Esophagus muscularis mucosa (tissue), 4 donors: ENCODE measurements at regions not wholly inside any gene's neighbourhood (a gene's known extent, or its start where the extent isn't known, plus 50 kb on each side); places are given as distances from the start of the nearest gene placed in this dataset.

Source experiments
- DNase-seq: peaks from one replicate; pipeline ENCODE4 v3.0.0-alpha.2; 2017; ENCODE audit errors: extremely low spot score
- H3K27ac ChIP-seq, 4 donors: fragments of 200-600 bp; sonication (generic); replicated peaks in 1 of 4; 1 replicate in 3 of 4; 2 replicates in 1 of 4; pipeline ENCODE4 v1.5.1; 2016 to 2019; ENCODE audit warnings: mild to moderate bottlenecking in 1 of 4
- H3K27me3 ChIP-seq, 4 donors: fragments of 200-600 bp; sonication (generic); one replicate each; pipeline versions ENCODE4 v1.5.1 to v1.6.0; 2016 to 2019
- H3K36me3 ChIP-seq, 4 donors: fragments of 200-600 bp; sonication (generic); one replicate each; pipeline ENCODE4 v1.5.1; 2016 to 2019
- H3K4me1 ChIP-seq, 4 donors: fragments of 200-600 bp; sonication (generic); one replicate each; pipeline ENCODE4 v1.5.1; 2016 to 2019
- H3K4me3 ChIP-seq, 4 donors: fragments of 200-600 bp; sonication (generic); 1 replicate in 2 of 4; 2 replicates in 2 of 4; pipeline ENCODE4 v1.5.1; 2016 to 2019; ENCODE audit warnings: mild to moderate bottlenecking in 4 of 4, moderate library complexity in 1 of 4
- H3K9me3 ChIP-seq, 4 donors: fragments of 200-600 bp; sonication (generic); 1 replicate in 3 of 4; 2 replicates in 1 of 4; pipeline ENCODE4 v1.5.1; 2016 to 2019
- EP300 ChIP-seq: sonication (generic); formaldehyde crosslinking; IDR thresholded peaks from one replicate; pipeline ENCODE4 v1.6.1; 2017; ENCODE audit warnings: antibody characterized with exemption
- POLR2A ChIP-seq: fragments of 450-650 bp; IDR thresholded peaks from one replicate; pipeline ENCODE4 v1.6.1; 2017; ENCODE audit warnings: antibody characterized with exemption, moderate library complexity, mild to moderate bottlenecking, low read depth
- POLR2AphosphoS5 ChIP-seq, 2 donors: sonication (generic); formaldehyde crosslinking; IDR thresholded peaks; one replicate each; pipeline ENCODE4 v1.6.1; 2017; ENCODE audit warnings: antibody characterized with exemption in 2 of 2
- WGBS: methylation state at CpG from one replicate; pipeline ENCODE4 v1.1.5; 2018; 5-methylcytosine and 5-hydroxymethylcytosine counted together
- intact Hi-C: fragments of 100-400 bp; cut with DNase I; formaldehyde crosslinking; loops from one replicate; pipeline ENCODE4 v1.15.1; 2023
- TF ChIP-seq, protein P1 (sequence below), 3 experiments: fragments of 200-600 bp in 2 of 3; fragments of 450-650 bp in 1 of 3; sonication (generic) in 2 of 3; IDR thresholded peaks; one replicate each; pipeline ENCODE4 v1.5.1; 2017 to 2019; ENCODE audit warnings: antibody characterized with exemption in 3 of 3, mild to moderate bottlenecking in 2 of 3, moderate library complexity in 1 of 3

- 90% methylated on average over 5 of the region's 5 CpGs for WGBS
These were observed 635.8 kb downstream of the SQOR start for GRCh38 chr15:46270481-46271147.

GRCh38 chr15:46275701-46276100 is 640.9 kb downstream of the SQOR start:
- Histone ChIP-seq H3K9me3 (no peaks in the 10 kb centered on the region), H3K4me3 (no peak overlapping the region), H3K36me3 (no peaks in the 10 kb centered on the region), H3K4me1 (no peaks in the 10 kb centered on the region), H3K27me3 (no peaks in the 10 kb centered on the region), H3K27ac (no peak overlapping the region)
- TF ChIP-seq, protein P1, sequence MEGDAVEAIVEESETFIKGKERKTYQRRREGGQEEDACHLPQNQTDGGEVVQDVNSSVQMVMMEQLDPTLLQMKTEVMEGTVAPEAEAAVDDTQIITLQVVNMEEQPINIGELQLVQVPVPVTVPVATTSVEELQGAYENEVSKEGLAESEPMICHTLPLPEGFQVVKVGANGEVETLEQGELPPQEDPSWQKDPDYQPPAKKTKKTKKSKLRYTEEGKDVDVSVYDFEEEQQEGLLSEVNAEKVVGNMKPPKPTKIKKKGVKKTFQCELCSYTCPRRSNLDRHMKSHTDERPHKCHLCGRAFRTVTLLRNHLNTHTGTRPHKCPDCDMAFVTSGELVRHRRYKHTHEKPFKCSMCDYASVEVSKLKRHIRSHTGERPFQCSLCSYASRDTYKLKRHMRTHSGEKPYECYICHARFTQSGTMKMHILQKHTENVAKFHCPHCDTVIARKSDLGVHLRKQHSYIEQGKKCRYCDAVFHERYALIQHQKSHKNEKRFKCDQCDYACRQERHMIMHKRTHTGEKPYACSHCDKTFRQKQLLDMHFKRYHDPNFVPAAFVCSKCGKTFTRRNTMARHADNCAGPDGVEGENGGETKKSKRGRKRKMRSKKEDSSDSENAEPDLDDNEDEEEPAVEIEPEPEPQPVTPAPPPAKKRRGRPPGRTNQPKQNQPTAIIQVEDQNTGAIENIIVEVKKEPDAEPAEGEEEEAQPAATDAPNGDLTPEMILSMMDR (IDR thresholded peaks at IDR 0.05) = no peak
- TF ChIP-seq EP300 (no peak), POLR2AphosphoS5 (IDR thresholded peaks at IDR 0.05) (no peak), POLR2A (no peak)
- intact Hi-C loops = no loop called here
- WGBS = 75% methylated on average over 1 of the region's 1 CpG
- DNase-seq = no peak

More at GRCh38 chr15:46270481-46271147, 635.8 kb downstream of the SQOR start:
- Histone ChIP-seq H3K36me3 (no peaks in the 10 kb centered on the region), H3K27ac (no peak overlapping the region), H3K4me1 (no peaks in the 10 kb centered on the region), H3K27me3 (no peaks in the 10 kb centered on the region), H3K9me3 (no peaks in the 10 kb centered on the region), H3K4me3 (no peak overlapping the region)
- no peak for DNase-seq
- no peak for TF ChIP-seq POLR2A
- TF ChIP-seq POLR2AphosphoS5 (IDR thresholded peaks at IDR 0.05) = no peak
- TF ChIP-seq, protein P1 (IDR thresholded peaks at IDR 0.05) = no peak
- TF ChIP-seq EP300 = no peak
- intact Hi-C loops = no loop called here

DNA sequence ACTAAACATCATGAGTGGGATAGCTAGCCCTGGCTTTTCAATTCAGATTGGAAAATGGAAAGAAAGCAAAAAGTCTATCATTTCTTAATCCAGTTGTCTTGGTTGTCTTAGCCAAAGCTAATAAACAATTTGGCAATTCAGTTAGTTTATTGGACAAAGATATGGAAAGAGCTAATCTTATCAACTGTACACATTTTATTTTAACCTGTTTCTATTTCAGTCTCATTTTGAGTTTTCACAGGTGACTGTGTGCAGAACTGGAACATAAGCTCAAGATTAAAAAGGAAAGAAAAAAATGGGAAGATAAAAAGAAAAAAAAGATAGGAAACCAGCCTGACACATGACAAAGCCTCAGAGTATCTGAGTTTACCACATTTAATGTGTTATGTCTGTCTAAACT is 642.6 kb downstream of the SQOR start:
- H3K36me3 ChIP-seq = no peaks in the 10 kb centered on the region
- intact Hi-C loops = no loop called here
- no peak overlapping the region for H3K27ac ChIP-seq
- H3K9me3 ChIP-seq = no peaks in the 10 kb centered on the region
- no peak for TF ChIP-seq POLR2AphosphoS5 (IDR thresholded peaks at IDR 0.05)
- no peak for TF ChIP-seq EP300
- TF ChIP-seq, protein P1 (IDR thresholded peaks at IDR 0.05) = no peak
- no peak for TF ChIP-seq POLR2A
- no peaks in the 10 kb centered on the region for H3K4me1 ChIP-seq
- no peak overlapping the region for H3K4me3 ChIP-seq
- no peak for DNase-seq
- H3K27me3 ChIP-seq = no peaks in the 10 kb centered on the region

GRCh38 chr15:46278062-46278461 is 643.2 kb downstream of the SQOR start:
- Histone ChIP-seq H3K27me3 (no peaks in the 10 kb centered on the region), H3K4me1 (no peaks in the 10 kb centered on the region), H3K9me3 (no peaks in the 10 kb centered on the region), H3K27ac (no peak overlapping the region), H3K4me3 (no peak overlapping the region), H3K36me3 (no peaks in the 10 kb centered on the region)
- intact Hi-C loops = no loop called here
- no peak for DNase-seq
- WGBS = 70% methylated on average over 5 of the region's 5 CpGs
- TF ChIP-seq EP300 (no peak), POLR2AphosphoS5 (IDR thresholded peaks at IDR 0.05) (no peak), POLR2A (no peak)
- TF ChIP-seq, protein P1 (IDR thresholded peaks at IDR 0.05) = no peak
